Upper lobe of right lung (tissue), 1 donor: ENCODE measurements at regions not wholly inside any gene's neighbourhood (a gene's known extent, or its start where the extent isn't known, plus 50 kb on each side); places are given as distances from the start of the nearest gene placed in this dataset.

ENCODE experiments used
- ATAC-seq: fragments of 200-7000 bp; cut with Tn5 transposase; one replicate; pipeline ENCODE4 v1.9.1; 2020; ENCODE audit warnings: mild to moderate bottlenecking, moderate library complexity
- DNase-seq: peaks from one replicate; pipeline ENCODE4 v3.0.0-alpha.2; 2020
- H3K27ac ChIP-seq: fragments of 200-600 bp; one replicate; pipeline ENCODE4 v1.8.0; 2022
- H3K27me3 ChIP-seq: fragments of 200-600 bp; one replicate; pipeline ENCODE4 v1.8.0; 2022; ENCODE audit warnings: mild to moderate bottlenecking
- H3K36me3 ChIP-seq: fragments of 200-600 bp; one replicate; pipeline ENCODE4 v1.8.0; 2022
- H3K4me1 ChIP-seq: fragments of 200-600 bp; one replicate; pipeline ENCODE4 v1.8.0; 2022
- H3K4me3 ChIP-seq: fragments of 200-600 bp; one replicate; pipeline ENCODE4 v1.8.0; 2022; ENCODE audit warnings: mild to moderate bottlenecking
- H3K9me3 ChIP-seq: fragments of 200-600 bp; one replicate; pipeline ENCODE4 v1.8.0; 2022
- CTCF ChIP-seq: fragments of 200-600 bp; IDR thresholded peaks from one replicate; pipeline ENCODE4 v1.8.0; 2022; ENCODE audit warnings: antibody characterized with exemption
- intact Hi-C: fragments of 100-400 bp; cut with DNase I; formaldehyde crosslinking; loops from one replicate; pipeline ENCODE4 v1.11.0; 2022
- donor health status: DM: no; HTN: yes; CAD: no; lungs with severe emphysema.

GRCh38 chr7:71019706-71020105, 112.2 kb upstream of the GALNT17 start:
- ATAC-seq (peak; percentile 29), DNase-seq (no peak)
- intact Hi-C loops = no loop called here
- no peaks in the 10 kb centered on the region for H3K27me3 ChIP-seq
- H3K36me3 ChIP-seq = no peaks in the 10 kb centered on the region
- peak overlapping the region; percentile 24 for H3K27ac ChIP-seq
- no peaks in the 10 kb centered on the region for H3K9me3 ChIP-seq
- no peaks in the 10 kb centered on the region for H3K4me1 ChIP-seq
- H3K4me3 ChIP-seq = no peak overlapping the region
- TF ChIP-seq CTCF = no peak

- no peaks in the 10 kb centered on the region for H3K27me3 ChIP-seq
- no peaks in the 10 kb centered on the region for H3K4me1 ChIP-seq
- ATAC-seq = no peak
- no peaks in the 10 kb centered on the region for H3K9me3 ChIP-seq
- DNase-seq = no peak
- H3K27ac ChIP-seq = no peak overlapping the region
- intact Hi-C loops = no loop called here
- no peak for TF ChIP-seq CTCF
- no peak overlapping the region for H3K4me3 ChIP-seq
- no peaks in the 10 kb centered on the region for H3K36me3 ChIP-seq
Measured at GRCh38 chr7:71021131-71021530, 110.8 kb upstream of the GALNT17 start.

GRCh38 chr7:71026680-71027079, 105.3 kb upstream of the GALNT17 start:
- intact Hi-C loops = no loop called here
- ATAC-seq (no peak), DNase-seq (no peak)
- Histone ChIP-seq H3K27me3 (no peaks in the 10 kb centered on the region), H3K9me3 (no peaks in the 10 kb centered on the region), H3K27ac (no peak overlapping the region), H3K4me3 (no peak overlapping the region), H3K4me1 (no peaks in the 10 kb centered on the region), H3K36me3 (no peaks in the 10 kb centered on the region)
- no peak for TF ChIP-seq CTCF

GRCh38 chr7:71034243-71034642, 97.7 kb upstream of the GALNT17 start:
- intact Hi-C loops = no loop called here
- Histone ChIP-seq H3K4me3 (no peak overlapping the region), H3K4me1 (no peaks in the 10 kb centered on the region), H3K36me3 (no peaks in the 10 kb centered on the region), H3K27ac (no peak overlapping the region), H3K27me3 (no peaks in the 10 kb centered on the region), H3K9me3 (no peaks in the 10 kb centered on the region)
- TF ChIP-seq CTCF = no peak
- ATAC-seq (no peak), DNase-seq (no peak)

GRCh38 chr7:71042591-71042990, 89.4 kb upstream of the GALNT17 start:
- TF ChIP-seq CTCF = no peak
- no peak for ATAC-seq
- Histone ChIP-seq H3K4me1 (no peaks in the 10 kb centered on the region), H3K9me3 (no peaks in the 10 kb centered on the region), H3K36me3 (no peaks in the 10 kb centered on the region), H3K27ac (no peak overlapping the region), H3K27me3 (no peaks in the 10 kb centered on the region), H3K4me3 (no peak overlapping the region)
- no peak for DNase-seq
- intact Hi-C loops = no loop called here

DNA sequence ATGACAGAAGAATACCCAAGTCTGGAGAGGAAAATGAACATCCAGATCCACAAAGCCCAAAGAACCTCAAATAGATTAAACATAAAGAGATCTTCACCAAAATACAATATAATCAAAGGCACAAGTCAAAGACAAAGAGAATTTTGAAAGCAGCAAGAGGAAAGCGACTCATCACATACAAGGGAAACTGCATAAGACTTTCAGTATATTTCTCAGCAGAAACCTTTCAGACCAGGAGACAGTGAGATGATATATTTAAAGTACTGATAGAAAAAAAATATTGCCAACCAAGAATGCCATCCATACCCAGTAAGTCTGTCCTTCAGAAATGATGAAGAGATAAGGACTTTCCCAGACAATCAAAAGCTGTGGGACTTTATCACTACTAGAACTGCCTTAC, 81.5 kb upstream of the GALNT17 start:
- Histone ChIP-seq H3K4me3 (no peak overlapping the region), H3K27ac (no peak overlapping the region), H3K27me3 (no peaks in the 10 kb centered on the region), H3K36me3 (no peaks in the 10 kb centered on the region), H3K4me1 (no peaks in the 10 kb centered on the region), H3K9me3 (peaks cover 20% of the 10 kb centered on the region)
- ATAC-seq = no peak
- DNase-seq = no peak
- intact Hi-C loops = no loop called here
- no peak for TF ChIP-seq CTCF
